Natural killer cell treated with Interleukin-12 subunit alpha and Interleukin-12 subunit beta and Interleukin-15 and Interleukin-18, amount 100 ng/mL, for 72 hours (primary cell): ENCODE measurements at regions not wholly inside any gene's neighbourhood (a gene's known extent, or its start where the extent isn't known, plus 50 kb on each side); places are given as distances from the start of the nearest gene placed in this dataset.
A peak's percentile ranks its signal among the peaks of the same experiment; 100 is the strongest.

Source experiments
- ATAC-seq, 2 donors: fragments of 150-1000 bp; cut with Tn5 transposase in 1 of 2; sonication (Bioruptor Pico), chemical (Tn5 transposase) in 1 of 2; 2 replicates each; pipeline ENCODE4 v1.10.0; 2021
- DNase-seq: peaks from one replicate; pipeline ENCODE4 v3.0.0; 2022; ENCODE audit warnings: low spot score
- H3K27ac Mint-ChIP-seq, 2 donors: 1 replicate in 1 of 2; 2 replicates in 1 of 2; pipeline ENCODE4 v1.8.0; 2022; ENCODE audit warnings: mixed read lengths in 2 of 2, mild to moderate bottlenecking in 1 of 2, moderate library complexity in 1 of 2
- H3K27me3 Mint-ChIP-seq, 2 donors: 1 replicate in 1 of 2; 2 replicates in 1 of 2; pipeline ENCODE4 v1.8.0; 2022; ENCODE audit warnings: mixed read lengths in 2 of 2
- H3K36me3 Mint-ChIP-seq: one replicate; pipeline ENCODE4 v1.8.0; 2022; ENCODE audit warnings: mixed read lengths
- H3K4me1 Mint-ChIP-seq, 2 donors: 1 replicate in 1 of 2; 2 replicates in 1 of 2; pipeline ENCODE4 v1.8.0; 2022; ENCODE audit warnings: low read depth in 2 of 2, mixed read lengths in 2 of 2, mild to moderate bottlenecking in 1 of 2
- H3K4me3 Mint-ChIP-seq: one replicate; pipeline ENCODE4 v1.8.0; 2022; ENCODE audit warnings: mixed read lengths
- H3K9me3 Mint-ChIP-seq: 2 replicates; pipeline ENCODE4 v1.8.0; 2022; ENCODE audit warnings: mixed read lengths

DNA sequence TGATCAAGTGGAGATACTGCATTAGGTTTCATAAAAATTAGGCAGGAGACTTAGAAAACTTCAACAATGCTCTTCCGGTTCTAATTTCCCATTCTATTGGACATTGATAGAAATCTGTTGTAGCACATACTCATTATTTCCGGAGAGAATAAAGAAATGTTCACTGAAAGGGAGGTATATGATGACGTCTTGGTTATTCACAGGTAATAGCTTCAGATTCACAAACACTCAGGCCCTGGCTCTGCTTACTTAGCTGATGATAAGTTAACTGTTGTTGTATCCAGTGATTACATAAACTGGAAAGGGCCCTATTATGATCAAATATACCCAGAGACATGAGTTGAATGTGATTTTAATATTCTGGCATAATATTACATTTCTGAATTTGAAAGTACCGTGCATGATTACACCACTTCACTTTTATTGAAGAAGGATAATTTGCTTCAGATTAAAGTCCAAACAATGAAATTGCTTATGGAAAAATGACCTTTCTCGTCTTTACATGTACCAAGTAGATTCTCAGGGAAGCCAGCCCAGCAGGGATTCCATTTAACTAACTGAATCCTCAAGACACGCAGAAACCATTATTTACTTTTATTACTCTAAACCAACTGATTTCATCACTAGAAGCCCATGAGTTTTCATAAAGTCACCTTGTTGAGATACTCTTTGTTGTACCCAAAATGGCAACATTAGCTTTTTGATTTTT is 288.0 kb upstream of the PITRM1 start:
- Mint-ChIP-seq H3K9me3 (peaks cover 4% of the 10 kb centered on the region), H3K36me3 (no peaks in the 10 kb centered on the region), H3K4me1 (peaks cover 5 to 6% of the 10 kb centered on the region in 2 donors), H3K27me3 (peaks cover 0 to 6% of the 10 kb centered on the region in 2 donors), H3K4me3 (no peak overlapping the region), H3K27ac (no peak overlapping the region)
- no peak for ATAC-seq
- no peak for DNase-seq

DNA sequence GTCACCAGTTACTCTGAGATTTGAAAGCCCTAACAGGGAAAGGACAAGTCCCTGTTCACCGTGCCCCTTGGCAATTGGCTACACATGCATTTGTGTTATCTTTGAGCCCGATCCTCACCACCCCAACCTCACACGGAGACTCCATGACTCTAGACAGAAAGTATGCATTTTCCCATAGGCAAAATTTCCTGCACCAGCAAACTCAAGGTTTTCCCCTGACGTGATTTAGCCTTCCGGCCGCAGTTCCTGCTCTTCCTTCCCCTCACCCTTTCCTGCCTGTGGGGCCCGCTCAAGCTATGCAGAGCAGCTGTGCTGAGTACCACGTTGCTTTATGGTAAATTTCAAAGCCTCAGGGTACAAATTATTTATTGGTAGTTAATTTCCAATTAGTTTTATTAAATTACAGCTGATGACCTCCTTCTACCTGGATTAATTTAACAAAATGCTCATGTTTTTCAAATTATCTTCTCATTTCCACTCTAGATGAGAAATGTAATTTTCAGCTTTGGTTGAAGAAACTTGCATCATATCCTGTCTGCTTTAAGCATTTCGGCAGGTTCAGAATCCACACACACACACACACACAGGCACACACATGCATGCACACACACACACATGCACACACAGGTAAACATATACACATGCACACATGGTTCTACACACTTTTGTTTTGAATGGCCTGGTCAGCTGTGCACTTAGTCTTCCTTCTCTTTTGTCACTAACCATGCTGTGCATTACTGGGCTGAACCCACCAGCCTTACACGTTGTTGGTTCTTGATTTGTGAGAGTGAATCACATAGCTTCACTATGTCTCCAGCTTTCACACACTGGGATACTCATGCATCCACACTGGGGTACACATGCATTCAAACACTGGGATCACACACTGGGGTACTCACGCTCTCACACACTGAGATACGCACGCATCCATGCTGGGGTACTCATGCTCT is 283.1 kb upstream of the PITRM1 start:
- Mint-ChIP-seq H3K36me3 (no peaks in the 10 kb centered on the region), H3K27ac (peak overlapping the region in 1 of 2 donors; percentile 7), H3K27me3 (peaks cover 2 to 9% of the 10 kb centered on the region in 2 donors), H3K4me1 (peaks cover 5 to 9% of the 10 kb centered on the region in 2 donors), H3K9me3 (no peaks in the 10 kb centered on the region), H3K4me3 (no peak overlapping the region)
- ATAC-seq (no peak), DNase-seq (no peak)

DNA sequence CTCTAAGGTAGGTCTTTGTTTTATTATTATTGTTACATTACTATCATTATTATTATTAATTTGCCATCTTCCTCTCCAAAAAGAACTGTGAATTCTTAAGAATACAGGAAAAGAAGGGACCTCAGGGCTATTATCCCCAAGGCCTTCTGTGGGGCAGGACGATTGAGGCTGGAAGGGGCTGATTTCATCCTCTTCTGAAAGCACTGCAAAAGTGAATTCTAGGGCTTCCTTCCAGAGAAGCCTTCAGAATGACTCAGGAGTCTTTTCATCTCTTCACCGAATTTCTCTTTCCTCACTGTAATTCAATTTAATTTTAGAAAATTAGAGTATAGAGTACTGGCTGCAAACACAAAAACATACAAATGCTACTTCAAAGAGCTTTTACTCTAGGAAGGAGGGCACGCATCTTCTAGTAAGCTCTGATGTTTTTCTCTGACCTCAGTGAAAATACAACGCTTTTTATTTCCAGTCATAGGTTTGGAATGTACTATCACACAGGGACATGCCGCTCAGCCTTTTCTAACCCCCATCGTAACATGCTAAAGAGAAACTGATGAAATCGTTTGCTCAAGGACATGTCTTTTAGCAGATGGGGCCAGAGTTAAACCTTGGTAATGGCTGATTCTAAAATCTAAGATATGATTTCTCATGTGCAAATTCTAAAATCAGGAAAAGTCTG is 280.2 kb upstream of the PITRM1 start:
- Mint-ChIP-seq H3K9me3 (no peaks in the 10 kb centered on the region), H3K27ac (no peak overlapping the region), H3K27me3 (peaks cover 25% of the 10 kb centered on the region in 2 donors), H3K4me3 (no peak overlapping the region), H3K36me3 (no peaks in the 10 kb centered on the region), H3K4me1 (peaks cover 2 to 9% of the 10 kb centered on the region in 2 donors)
- DNase-seq (no peak), ATAC-seq (no peak)

DNA sequence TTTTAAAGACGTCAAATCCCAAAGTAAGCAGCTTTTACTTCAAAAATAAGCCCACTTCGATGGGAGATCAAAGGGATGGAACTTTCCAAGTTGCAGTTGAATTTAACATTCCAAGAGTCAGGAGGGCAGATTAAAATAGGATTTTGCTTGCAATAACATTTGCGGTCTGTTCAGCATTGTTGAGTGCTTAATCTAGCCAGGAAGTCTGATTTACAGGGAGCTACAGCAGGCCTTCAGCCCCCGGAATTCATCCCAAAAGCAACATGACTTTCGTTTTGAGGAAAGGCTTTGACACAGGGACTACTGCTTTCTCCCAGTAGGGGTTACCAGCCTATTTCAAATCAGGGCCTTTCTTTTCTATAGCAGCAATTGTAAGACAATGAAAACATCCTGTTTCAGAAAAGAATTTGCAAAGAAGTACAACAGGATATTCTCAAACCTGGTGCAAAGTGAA is 279.6 kb upstream of the PITRM1 start:
- peaks cover 25 to 28% of the 10 kb centered on the region in 2 donors for H3K27me3 Mint-ChIP-seq
- no peak overlapping the region for H3K4me3 Mint-ChIP-seq
- peaks cover 2 to 9% of the 10 kb centered on the region in 2 donors for H3K4me1 Mint-ChIP-seq
- no peaks in the 10 kb centered on the region for H3K9me3 Mint-ChIP-seq
- no peak overlapping the region for H3K27ac Mint-ChIP-seq
- ATAC-seq (no peak), DNase-seq (no peak)
- H3K36me3 Mint-ChIP-seq = no peaks in the 10 kb centered on the region

DNA sequence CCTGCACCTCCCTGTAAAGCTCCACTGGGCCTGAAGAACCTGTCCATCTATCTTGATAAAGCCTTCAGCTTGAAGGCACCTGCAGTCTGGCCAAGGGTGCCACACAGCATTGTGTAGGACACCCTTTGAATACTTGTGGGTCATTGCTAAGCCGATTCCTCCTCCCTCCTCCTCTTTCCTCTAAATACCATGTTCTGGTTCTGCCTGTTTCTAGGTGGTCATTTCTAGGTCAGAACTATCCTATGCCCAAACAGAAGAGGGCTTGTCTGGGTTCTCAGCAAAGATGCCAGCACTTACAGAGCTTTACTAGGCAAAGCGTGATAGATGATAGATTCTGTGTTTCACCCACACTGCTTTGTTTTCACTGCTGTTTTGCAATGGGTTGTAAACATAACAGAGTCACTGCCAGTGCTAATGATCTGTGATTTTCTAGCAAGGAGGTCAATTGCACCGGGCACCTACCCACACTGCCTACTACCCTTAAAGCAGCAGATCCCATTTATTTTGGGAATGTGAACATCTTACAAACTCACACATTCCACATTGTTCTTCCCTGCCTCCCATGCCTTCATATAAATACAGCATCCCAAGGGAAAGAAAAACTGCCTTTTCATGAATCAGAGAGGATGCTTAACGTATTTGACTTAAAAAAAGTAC is 279.1 kb upstream of the PITRM1 start:
- DNase-seq = no peak
- Mint-ChIP-seq H3K4me3 (no peak overlapping the region), H3K27me3 (peaks cover 25 to 30% of the 10 kb centered on the region in 2 donors), H3K27ac (no peak overlapping the region), H3K36me3 (no peaks in the 10 kb centered on the region), H3K9me3 (no peaks in the 10 kb centered on the region), H3K4me1 (peaks cover 2 to 9% of the 10 kb centered on the region in 2 donors)
- no peak for ATAC-seq

DNA sequence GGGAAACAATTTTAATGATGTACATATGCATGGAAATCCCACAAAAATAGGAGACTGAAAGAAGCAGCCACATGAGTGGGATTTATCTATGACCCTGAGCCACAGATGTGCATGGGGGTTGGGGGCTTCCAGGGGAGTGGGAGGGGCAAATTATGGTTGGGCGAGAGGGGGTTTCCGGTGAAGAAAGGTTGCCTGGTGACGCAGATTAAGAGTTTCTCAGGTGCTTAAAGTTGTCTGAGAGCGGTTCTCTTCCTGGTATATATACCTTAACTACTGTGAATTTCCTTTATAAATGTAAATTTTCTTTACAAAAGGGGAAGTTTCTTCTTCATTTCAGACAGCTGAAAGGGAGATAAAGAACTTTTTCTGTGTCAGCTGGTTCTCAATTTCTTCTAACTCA is 273.6 kb upstream of the PITRM1 start:
- no peak overlapping the region for H3K27ac Mint-ChIP-seq
- no peaks in the 10 kb centered on the region for H3K4me1 Mint-ChIP-seq
- H3K4me3 Mint-ChIP-seq = no peak overlapping the region
- DNase-seq (no peak), ATAC-seq (no peak)
- peaks cover 5% of the 10 kb centered on the region for H3K36me3 Mint-ChIP-seq
- no peaks in the 10 kb centered on the region for H3K9me3 Mint-ChIP-seq
- peaks cover 40 to 42% of the 10 kb centered on the region in 2 donors for H3K27me3 Mint-ChIP-seq

DNA sequence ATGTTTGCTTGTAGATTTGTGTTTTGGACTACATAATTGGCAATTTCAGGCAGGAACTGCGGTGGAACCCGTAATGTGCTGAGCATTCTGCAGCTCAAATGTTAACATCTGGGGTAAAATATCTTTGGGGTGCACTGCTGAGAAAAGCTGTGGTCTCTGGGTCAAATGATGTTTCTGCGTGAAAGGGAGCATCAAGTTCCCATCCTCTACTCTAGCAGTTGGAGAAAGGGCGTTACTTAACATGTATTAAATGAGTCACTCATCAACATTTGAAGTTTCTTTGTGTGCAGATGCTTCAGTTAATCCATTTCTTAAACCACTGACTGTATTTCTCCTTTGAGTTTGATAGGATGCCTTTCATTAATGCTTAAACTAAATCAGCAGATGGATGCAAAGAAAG is 273.1 kb upstream of the PITRM1 start:
- peaks cover 39 to 42% of the 10 kb centered on the region in 2 donors for H3K27me3 Mint-ChIP-seq
- H3K4me3 Mint-ChIP-seq = no peak overlapping the region
- H3K36me3 Mint-ChIP-seq = peaks cover 5% of the 10 kb centered on the region

DNA sequence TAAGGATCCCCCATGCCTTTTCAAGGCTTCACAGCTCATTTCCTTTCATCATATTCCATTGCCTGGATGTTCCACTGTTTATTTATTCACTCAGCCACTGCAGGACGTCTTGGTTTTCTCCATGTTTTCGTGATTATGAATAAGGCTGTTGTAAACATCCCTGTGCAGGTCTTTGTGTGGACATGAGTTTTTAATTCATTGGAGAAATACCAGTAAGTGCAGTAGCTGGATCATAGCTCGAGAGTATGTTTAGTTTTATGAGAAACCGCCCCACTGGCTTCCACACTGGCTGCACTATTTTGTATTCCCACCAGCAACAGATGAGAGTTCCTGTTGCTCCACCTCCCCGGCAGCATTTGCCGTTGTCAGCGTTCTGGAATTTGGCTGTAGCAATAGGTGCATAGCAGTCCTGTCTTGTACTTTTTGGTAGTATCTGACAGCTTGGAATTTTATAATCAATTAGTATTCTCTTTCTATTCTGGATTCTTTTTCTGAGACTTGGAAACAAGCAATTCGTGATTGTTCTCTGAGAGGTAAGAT is 269.9 kb upstream of the PITRM1 start:
- H3K9me3 Mint-ChIP-seq = no peaks in the 10 kb centered on the region
- H3K27ac Mint-ChIP-seq = no peak overlapping the region
- DNase-seq = no peak
- H3K36me3 Mint-ChIP-seq = peaks cover 5% of the 10 kb centered on the region
- ATAC-seq = no peak
- H3K27me3 Mint-ChIP-seq = peaks cover 16 to 28% of the 10 kb centered on the region in 2 donors
- no peaks in the 10 kb centered on the region for H3K4me1 Mint-ChIP-seq
- no peak overlapping the region for H3K4me3 Mint-ChIP-seq

More for the DNA sequence above, 273.1 kb upstream of the PITRM1 start:
- DNase-seq (no peak), ATAC-seq (no peak)
- H3K4me1 Mint-ChIP-seq = no peaks in the 10 kb centered on the region
- no peak overlapping the region for H3K27ac Mint-ChIP-seq
- H3K9me3 Mint-ChIP-seq = no peaks in the 10 kb centered on the region

DNA sequence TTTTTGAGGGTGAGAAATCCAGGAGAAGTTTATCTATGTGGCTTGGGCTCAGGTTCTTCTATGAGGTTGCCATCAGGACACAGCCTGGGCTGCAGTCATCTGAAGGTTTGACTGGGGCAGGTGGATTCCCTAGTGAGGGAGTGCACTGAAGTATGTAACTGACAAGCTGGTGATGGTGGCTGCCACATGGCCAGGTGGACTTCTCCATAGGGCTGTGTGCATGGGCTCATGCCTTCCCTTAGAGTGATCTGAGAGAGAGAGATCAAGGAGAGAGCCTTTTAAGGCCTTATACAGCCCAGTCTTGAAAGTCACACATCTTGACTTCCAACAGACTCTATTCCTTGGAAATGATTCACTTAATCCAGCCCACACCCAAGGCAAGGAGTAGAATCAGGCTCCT is 266.6 kb upstream of the PITRM1 start:
- no peak overlapping the region for H3K4me3 Mint-ChIP-seq
- H3K36me3 Mint-ChIP-seq = peaks cover 5% of the 10 kb centered on the region
- peaks cover 15 to 18% of the 10 kb centered on the region in 2 donors for H3K27me3 Mint-ChIP-seq
- ATAC-seq (no peak), DNase-seq (no peak)
- H3K27ac Mint-ChIP-seq = no peak overlapping the region
- no peaks in the 10 kb centered on the region for H3K4me1 Mint-ChIP-seq
- no peaks in the 10 kb centered on the region for H3K9me3 Mint-ChIP-seq

DNA sequence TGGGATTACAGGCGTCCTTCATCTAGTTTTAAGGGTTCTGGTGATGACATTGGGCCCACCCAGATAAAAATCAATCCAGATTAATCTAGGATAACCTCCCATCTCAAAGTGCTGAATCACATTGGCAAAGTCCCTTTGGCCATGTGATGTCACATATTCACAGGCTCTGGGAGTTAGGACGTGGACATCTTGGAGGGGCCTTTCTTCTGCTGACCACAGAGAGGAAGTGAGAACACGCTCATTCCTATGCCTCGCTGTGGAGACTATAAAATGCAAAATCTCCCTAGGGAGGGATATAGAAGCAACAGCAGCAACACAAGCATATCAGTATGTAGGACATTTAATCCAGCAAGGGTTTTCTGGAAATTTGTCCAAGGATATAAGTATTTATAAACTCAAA is 266.0 kb upstream of the PITRM1 start:
- no peak for DNase-seq
- H3K36me3 Mint-ChIP-seq = peaks cover 4% of the 10 kb centered on the region
- peaks cover 13 to 14% of the 10 kb centered on the region in 2 donors for H3K27me3 Mint-ChIP-seq
- no peak for ATAC-seq
- H3K4me1 Mint-ChIP-seq = no peaks in the 10 kb centered on the region
- H3K9me3 Mint-ChIP-seq = no peaks in the 10 kb centered on the region
- H3K4me3 Mint-ChIP-seq = no peak overlapping the region
- no peak overlapping the region for H3K27ac Mint-ChIP-seq

DNA sequence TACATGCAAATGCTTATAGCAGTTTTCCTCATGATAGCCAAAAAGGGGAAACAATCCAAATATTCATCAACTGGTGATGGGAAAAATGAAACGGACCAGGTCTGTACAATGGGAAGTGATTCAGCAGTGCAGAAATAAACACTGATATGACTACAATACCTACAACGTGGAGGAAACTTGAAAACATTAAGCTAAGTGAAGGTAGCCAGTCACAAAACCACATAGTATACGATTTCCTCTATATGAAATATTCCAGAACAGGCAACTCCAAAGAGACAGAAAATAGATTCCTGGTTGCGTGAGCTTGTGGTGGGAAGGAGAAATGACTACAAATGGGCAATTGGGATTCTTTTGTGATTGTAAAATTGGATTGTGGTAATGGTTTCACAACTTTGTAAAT is 263.1 kb upstream of the PITRM1 start:
- no peak for ATAC-seq
- DNase-seq = no peak
- Mint-ChIP-seq H3K36me3 (peaks cover 6% of the 10 kb centered on the region), H3K27ac (no peak overlapping the region), H3K9me3 (no peaks in the 10 kb centered on the region), H3K27me3 (peaks cover 7 to 8% of the 10 kb centered on the region in 2 donors), H3K4me3 (no peak overlapping the region), H3K4me1 (peaks cover 0 to 6% of the 10 kb centered on the region in 2 donors)

DNA sequence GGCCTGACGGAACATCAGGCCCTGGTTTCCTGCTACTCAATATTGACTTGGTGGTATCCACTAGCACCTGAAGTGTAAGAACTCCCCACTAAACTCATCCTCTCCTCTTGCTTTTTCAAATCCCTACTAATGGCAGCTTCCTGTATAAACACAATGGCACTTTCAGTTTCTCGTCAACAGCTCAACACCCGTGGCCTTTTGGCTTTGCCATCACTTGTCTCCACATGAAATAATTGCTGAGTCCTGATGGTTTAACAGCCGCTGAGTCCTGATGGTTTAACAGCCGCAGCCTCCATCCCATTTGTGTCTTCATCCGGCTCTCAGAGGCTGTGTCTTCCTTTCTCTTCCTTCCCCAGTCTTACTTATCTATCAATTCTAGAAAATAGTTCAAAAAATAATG is 261.4 kb upstream of the PITRM1 start:
- no peak for ATAC-seq
- peaks cover 17% of the 10 kb centered on the region for H3K36me3 Mint-ChIP-seq
- no peaks in the 10 kb centered on the region for H3K9me3 Mint-ChIP-seq
- no peak overlapping the region for H3K4me3 Mint-ChIP-seq
- H3K4me1 Mint-ChIP-seq = peaks cover 3 to 14% of the 10 kb centered on the region in 2 donors
- H3K27me3 Mint-ChIP-seq = peaks cover 7 to 11% of the 10 kb centered on the region in 2 donors
- DNase-seq = no peak
- H3K27ac Mint-ChIP-seq = no peak overlapping the region

DNA sequence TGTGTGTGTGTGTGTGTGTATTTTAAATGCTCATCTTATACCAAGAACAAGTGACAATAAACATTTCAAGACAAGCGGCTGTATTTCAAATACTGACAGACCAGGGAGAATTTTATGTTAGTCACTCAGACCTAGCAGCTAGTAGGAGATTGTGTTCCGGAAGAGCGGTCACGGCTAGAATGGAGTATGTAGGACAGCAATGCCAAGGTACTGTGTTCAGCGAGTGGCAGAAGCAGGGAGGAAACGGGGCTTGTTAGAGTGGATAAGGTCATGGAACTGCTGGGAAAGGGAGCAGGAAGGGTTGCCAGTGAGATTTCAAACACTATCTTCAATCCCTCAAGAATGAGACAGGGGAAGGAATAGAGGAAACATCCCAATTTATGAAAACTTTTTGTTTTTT is 260.5 kb upstream of the PITRM1 start:
- Mint-ChIP-seq H3K4me3 (no peak overlapping the region), H3K36me3 (peaks cover 17% of the 10 kb centered on the region), H3K27ac (no peak overlapping the region), H3K4me1 (peaks cover 3 to 14% of the 10 kb centered on the region in 2 donors), H3K27me3 (peaks cover 7 to 9% of the 10 kb centered on the region in 2 donors), H3K9me3 (no peaks in the 10 kb centered on the region)
- ATAC-seq = no peak
- DNase-seq = no peak
